ENCODE measurements at regions not wholly inside any gene's neighbourhood (a gene's known extent, or its start where the extent isn't known, plus 50 kb on each side); places are given as distances from the start of the nearest gene placed in this dataset.

DNA sequence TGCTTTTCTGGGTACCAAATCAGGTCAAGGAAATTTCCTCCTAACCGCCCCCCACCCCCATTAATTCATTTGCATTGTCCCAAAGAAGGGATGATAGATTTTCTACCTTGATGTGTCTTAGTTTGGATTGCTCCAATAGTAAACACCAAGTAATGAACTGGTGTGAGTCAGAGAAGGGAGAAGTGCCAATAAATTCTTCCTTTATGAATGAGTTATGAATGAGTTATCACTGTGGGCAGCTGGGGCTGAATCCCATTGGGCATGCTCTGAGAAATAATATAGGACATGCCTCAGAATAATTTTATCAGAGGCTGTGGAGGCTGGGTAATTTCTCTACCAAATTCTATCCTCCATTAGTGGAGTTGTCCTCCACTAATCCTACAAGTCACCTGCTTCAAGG lies 277.9 kb upstream of the FLRT2 start:
- DNase-seq (ENCODE audit: low spot score) = no peak
- in situ Hi-C loops (cut with MboI; ENCODE audit: low sequenced_read_pairs, unreplicated experiment) = no loop called here
- TF ChIP-seq, protein P1, sequence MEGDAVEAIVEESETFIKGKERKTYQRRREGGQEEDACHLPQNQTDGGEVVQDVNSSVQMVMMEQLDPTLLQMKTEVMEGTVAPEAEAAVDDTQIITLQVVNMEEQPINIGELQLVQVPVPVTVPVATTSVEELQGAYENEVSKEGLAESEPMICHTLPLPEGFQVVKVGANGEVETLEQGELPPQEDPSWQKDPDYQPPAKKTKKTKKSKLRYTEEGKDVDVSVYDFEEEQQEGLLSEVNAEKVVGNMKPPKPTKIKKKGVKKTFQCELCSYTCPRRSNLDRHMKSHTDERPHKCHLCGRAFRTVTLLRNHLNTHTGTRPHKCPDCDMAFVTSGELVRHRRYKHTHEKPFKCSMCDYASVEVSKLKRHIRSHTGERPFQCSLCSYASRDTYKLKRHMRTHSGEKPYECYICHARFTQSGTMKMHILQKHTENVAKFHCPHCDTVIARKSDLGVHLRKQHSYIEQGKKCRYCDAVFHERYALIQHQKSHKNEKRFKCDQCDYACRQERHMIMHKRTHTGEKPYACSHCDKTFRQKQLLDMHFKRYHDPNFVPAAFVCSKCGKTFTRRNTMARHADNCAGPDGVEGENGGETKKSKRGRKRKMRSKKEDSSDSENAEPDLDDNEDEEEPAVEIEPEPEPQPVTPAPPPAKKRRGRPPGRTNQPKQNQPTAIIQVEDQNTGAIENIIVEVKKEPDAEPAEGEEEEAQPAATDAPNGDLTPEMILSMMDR (IDR thresholded peaks at IDR 0.05; ENCODE audit: borderline replicate concordance, control extremely low read depth, extremely low read depth, insufficient read depth, missing control alignments) = no peak

DNA sequence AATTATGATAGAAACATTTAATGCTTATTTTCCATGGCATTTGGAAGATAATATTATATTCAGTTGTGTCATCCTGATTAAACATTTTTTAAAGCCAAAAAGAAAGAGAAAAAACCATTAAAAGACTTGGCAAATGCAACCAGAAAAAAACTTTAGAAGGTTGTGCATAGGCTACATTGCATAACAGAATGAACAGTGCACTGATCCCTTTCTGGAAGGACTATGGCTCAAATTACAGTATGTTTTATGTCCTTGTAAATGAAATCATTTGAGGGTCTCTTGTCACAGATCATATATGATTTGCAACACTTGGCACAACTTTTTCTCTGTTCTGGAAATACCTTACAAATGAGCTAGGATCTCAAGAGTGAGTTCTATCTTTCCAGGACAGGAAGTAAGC lies 275.2 kb upstream of the FLRT2 start:
- TF ChIP-seq, protein P1 (IDR thresholded peaks at IDR 0.05; ENCODE audit: borderline replicate concordance, control extremely low read depth, extremely low read depth, insufficient read depth, missing control alignments) = no peak
- no peak for DNase-seq (ENCODE audit: low spot score)
- in situ Hi-C loops (cut with MboI; ENCODE audit: low sequenced_read_pairs, unreplicated experiment) = no loop called here

DNA sequence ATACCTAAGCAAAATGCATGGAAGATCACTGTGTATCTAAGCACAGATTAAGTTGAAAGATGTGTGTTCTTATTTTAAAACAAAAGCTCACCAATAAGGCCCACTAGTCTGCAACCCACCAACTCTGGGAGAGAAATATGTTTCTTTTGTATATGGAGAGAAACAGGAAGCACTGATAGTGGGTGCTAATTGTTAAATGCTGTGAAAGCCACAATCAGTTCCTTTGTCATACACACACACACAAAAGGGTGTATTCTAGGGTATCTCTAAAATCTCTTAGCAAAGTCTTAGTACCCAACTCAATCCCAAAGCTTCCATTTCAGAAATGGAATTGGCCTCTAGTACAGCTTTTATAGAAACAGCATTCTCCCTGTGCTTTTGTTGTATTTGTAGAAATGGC lies 272.7 kb upstream of the FLRT2 start:
- in situ Hi-C loops (cut with MboI; ENCODE audit: low sequenced_read_pairs, unreplicated experiment) = no loop called here
- TF ChIP-seq, protein P1 (IDR thresholded peaks at IDR 0.05; ENCODE audit: borderline replicate concordance, control extremely low read depth, extremely low read depth, insufficient read depth, missing control alignments) = no peak
- DNase-seq (ENCODE audit: low spot score) = no peak

GRCh38 chr14:85263916-85264675 lies 265.8 kb upstream of the FLRT2 start:
- in situ Hi-C loops (cut with MboI; ENCODE audit: low sequenced_read_pairs, unreplicated experiment) = no loop called here
- no peak for DNase-seq (ENCODE audit: low spot score)
- TF ChIP-seq, protein P1 (IDR thresholded peaks at IDR 0.05; ENCODE audit: borderline replicate concordance, control extremely low read depth, extremely low read depth, insufficient read depth, missing control alignments) = no peak

DNA sequence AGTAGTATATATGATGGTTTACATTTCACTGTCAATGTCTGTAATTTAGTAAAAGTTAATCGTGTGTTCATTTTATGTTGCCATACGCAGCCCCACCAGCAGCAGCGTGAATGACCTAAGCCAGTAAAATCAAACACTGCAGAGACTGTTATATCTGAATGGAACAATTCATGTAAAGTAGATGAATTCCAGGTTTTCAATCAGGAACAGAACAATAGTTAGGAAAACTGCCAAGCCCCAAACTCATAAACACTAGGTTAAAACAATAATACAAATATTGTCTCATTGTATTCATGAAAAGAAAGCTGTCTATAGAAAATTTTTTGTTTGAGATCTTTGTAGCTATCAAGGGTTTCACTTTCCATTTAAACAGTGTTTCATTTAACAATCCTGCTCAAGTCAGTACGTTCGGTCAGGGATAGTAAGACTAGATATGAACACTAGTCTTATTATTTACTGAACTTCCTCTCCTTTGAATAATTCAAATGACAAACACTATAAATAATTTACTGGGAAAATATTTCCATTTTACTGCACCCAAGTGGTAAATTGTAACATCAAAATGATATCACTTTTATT lies 256.8 kb upstream of the FLRT2 start:
- no peak for DNase-seq (ENCODE audit: low spot score)
- TF ChIP-seq, protein P1 (IDR thresholded peaks at IDR 0.05; ENCODE audit: borderline replicate concordance, control extremely low read depth, extremely low read depth, insufficient read depth, missing control alignments) = no peak
- in situ Hi-C loops (cut with MboI; ENCODE audit: low sequenced_read_pairs, unreplicated experiment) = no loop called here

GRCh38 chr14:85273952-85274351 lies 256.0 kb upstream of the FLRT2 start:
- in situ Hi-C loops (cut with MboI; ENCODE audit: low sequenced_read_pairs, unreplicated experiment) = no loop called here
- TF ChIP-seq, protein P1 (IDR thresholded peaks at IDR 0.05; ENCODE audit: borderline replicate concordance, control extremely low read depth, extremely low read depth, insufficient read depth, missing control alignments) = no peak
- DNase-seq (ENCODE audit: low spot score) = no peak

Data from GM13976 (cell line).